Neural progenitor cell (in vitro differentiated cells): ENCODE measurements at regions not wholly inside any gene's neighbourhood (a gene's known extent, or its start where the extent isn't known, plus 50 kb on each side); places are given as distances from the start of the nearest gene placed in this dataset.

ENCODE experiments used
- DNase-seq: peaks from one replicate; pipeline ENCODE4 v3.0.0-alpha.2; 2016; ENCODE audit warnings: low spot score
- H2AFZ ChIP-seq: fragments of 200-600 bp; sonication (generic); replicated peaks from 2 replicates; pipeline ENCODE4 v1.6.1; 2016; ENCODE audit warnings: antibody characterized with exemption
- H3F3A ChIP-seq: fragments of 200-600 bp; sonication (generic); 2 replicates; pipeline ENCODE4 v1.6.1; 2016; ENCODE audit warnings: antibody characterized with exemption, low read depth
- H3K27ac ChIP-seq: fragments of 200-600 bp; sonication (generic); 2 replicates; pipeline ENCODE4 v1.5.1; 2016; ENCODE audit warnings: mild to moderate bottlenecking
- H3K27me3 ChIP-seq: fragments of 200-600 bp; sonication (generic); 2 replicates; pipeline ENCODE4 v1.6.1; 2016; ENCODE audit warnings: mild to moderate bottlenecking, moderate library complexity
- H3K36me3 ChIP-seq: fragments of 200-600 bp; sonication (generic); 2 replicates; pipeline ENCODE4 v1.5.1; 2016
- H3K4me1 ChIP-seq: fragments of 200-600 bp; sonication (generic); 2 replicates; pipeline ENCODE4 v1.6.1; 2016; ENCODE audit warnings: mixed run types
- H3K4me2 ChIP-seq: fragments of 200-600 bp; sonication (generic); 2 replicates; pipeline ENCODE4 v1.6.1; 2016
- H3K4me3 ChIP-seq: fragments of 200-600 bp; sonication (generic); 2 replicates; pipeline ENCODE4 v1.5.1; 2016
- H3K79me2 ChIP-seq: fragments of 200-600 bp; sonication (generic); 2 replicates; pipeline ENCODE4 v1.6.1; 2016; ENCODE audit warnings: low read depth
- H3K9ac ChIP-seq: fragments of 200-600 bp; sonication (generic); 2 replicates; pipeline ENCODE4 v1.6.1; 2016
- H3K9me3 ChIP-seq: fragments of 200-600 bp; sonication (generic); 2 replicates; pipeline ENCODE4 v1.5.1; 2016; ENCODE audit warnings: low read depth
- H4K20me1 ChIP-seq: fragments of 200-600 bp; sonication (generic); 2 replicates; pipeline ENCODE4 v1.6.1; 2016; ENCODE audit warnings: low read depth
- H3K27ac Mint-ChIP-seq: 3 replicates; pipeline ENCODE4 v1.8.0; 2021; ENCODE audit warnings: mixed read lengths
- H3K27me3 Mint-ChIP-seq: 2 replicates; pipeline ENCODE4 v1.8.0; 2022; ENCODE audit warnings: low read depth, mild to moderate bottlenecking, inconsistent platforms, moderate library complexity, mixed read lengths; ENCODE audit not compliant: insufficient read depth
- H3K36me3 Mint-ChIP-seq: 3 replicates; pipeline ENCODE4 v1.8.0; 2021; ENCODE audit warnings: mixed read lengths
- H3K4me1 Mint-ChIP-seq: 3 replicates; pipeline ENCODE4 v1.8.0; 2021; ENCODE audit warnings: mixed read lengths
- H3K4me3 Mint-ChIP-seq: 3 replicates; pipeline ENCODE4 v1.8.0; 2021; ENCODE audit warnings: mild to moderate bottlenecking, moderate library complexity, mixed read lengths
- H3K9me3 Mint-ChIP-seq: 3 replicates; pipeline ENCODE4 v1.8.0; 2020; ENCODE audit warnings: mixed read lengths
- EZH2 ChIP-seq: fragments of 200-600 bp; sonication (generic); IDR thresholded peaks from 2 replicates; pipeline ENCODE4 v1.6.1; 2017; ENCODE audit warnings: antibody characterized with exemption, mild to moderate bottlenecking, moderate library complexity
- EZH2phosphoT487 ChIP-seq: fragments of 200-600 bp; sonication (generic); IDR thresholded peaks from 2 replicates; pipeline ENCODE4 v1.6.1; 2017; ENCODE audit warnings: antibody characterized with exemption
- TF ChIP-seq, protein P1 (sequence below): fragments of 200-600 bp; sonication (generic); IDR thresholded peaks from 2 replicates; pipeline ENCODE4 v1.5.1; 2017; ENCODE audit warnings: antibody characterized with exemption, mild to moderate bottlenecking

DNA sequence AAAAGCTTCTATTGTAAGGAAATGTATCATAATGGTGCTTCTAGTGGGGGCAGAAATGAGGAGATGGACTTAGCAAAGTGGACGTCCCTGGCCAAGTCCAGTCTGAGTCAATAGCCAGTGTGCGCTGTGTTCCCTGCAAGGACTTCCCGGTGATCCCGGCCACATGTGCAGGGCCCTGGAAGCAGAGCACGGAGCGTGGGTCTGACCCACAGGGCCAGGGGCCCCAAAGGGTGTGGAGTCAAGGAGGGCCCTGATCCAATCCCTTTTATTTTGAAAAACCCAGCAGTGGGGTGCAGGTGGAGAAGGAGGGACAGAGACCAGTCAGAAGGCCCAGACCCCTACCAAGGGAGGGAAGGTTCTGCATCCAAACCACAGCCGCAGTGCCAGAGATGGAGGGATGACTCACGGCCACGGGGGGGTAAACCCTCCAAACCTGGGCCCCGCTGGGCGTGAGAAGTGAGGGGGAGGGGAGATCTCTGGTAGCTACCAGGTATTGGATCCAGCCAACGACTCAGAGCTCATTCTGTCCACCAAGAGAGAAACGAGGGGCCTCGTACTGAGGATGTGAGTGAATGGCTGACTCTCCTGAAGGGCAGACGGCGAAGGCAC is 57.2 kb upstream of the VIPR2 start:
- no peak overlapping the region for H3K27ac ChIP-seq
- H3K36me3 ChIP-seq, result no peaks in the 10 kb centered on the region
- TF ChIP-seq EZH2, result no peak
- TF ChIP-seq, protein P1, sequence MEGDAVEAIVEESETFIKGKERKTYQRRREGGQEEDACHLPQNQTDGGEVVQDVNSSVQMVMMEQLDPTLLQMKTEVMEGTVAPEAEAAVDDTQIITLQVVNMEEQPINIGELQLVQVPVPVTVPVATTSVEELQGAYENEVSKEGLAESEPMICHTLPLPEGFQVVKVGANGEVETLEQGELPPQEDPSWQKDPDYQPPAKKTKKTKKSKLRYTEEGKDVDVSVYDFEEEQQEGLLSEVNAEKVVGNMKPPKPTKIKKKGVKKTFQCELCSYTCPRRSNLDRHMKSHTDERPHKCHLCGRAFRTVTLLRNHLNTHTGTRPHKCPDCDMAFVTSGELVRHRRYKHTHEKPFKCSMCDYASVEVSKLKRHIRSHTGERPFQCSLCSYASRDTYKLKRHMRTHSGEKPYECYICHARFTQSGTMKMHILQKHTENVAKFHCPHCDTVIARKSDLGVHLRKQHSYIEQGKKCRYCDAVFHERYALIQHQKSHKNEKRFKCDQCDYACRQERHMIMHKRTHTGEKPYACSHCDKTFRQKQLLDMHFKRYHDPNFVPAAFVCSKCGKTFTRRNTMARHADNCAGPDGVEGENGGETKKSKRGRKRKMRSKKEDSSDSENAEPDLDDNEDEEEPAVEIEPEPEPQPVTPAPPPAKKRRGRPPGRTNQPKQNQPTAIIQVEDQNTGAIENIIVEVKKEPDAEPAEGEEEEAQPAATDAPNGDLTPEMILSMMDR, result no peak
- no peak for TF ChIP-seq EZH2phosphoT487
- no peak overlapping the region for H3K4me3 ChIP-seq
- H2AFZ ChIP-seq, result no peak overlapping the region
- Mint-ChIP-seq H3K4me3 (no peak overlapping the region), H3K4me1 (peaks cover 5% of the 10 kb centered on the region), H3K27ac (no peak overlapping the region), H3K27me3 (peaks cover under 1% of the 10 kb centered on the region), H3K36me3 (no peaks in the 10 kb centered on the region), H3K9me3 (no peaks in the 10 kb centered on the region)
- peaks cover 4% of the 10 kb centered on the region for H3K4me1 ChIP-seq
- H3K27me3 ChIP-seq, result no peaks in the 10 kb centered on the region
- no peaks in the 10 kb centered on the region for H4K20me1 ChIP-seq
- no peaks in the 10 kb centered on the region for H3F3A ChIP-seq
- no peaks in the 10 kb centered on the region for H3K79me2 ChIP-seq
- DNase-seq, result no peak
- H3K4me2 ChIP-seq, result no peak overlapping the region
- H3K9me3 ChIP-seq, result no peaks in the 10 kb centered on the region
- H3K9ac ChIP-seq, result no peak overlapping the region

DNA sequence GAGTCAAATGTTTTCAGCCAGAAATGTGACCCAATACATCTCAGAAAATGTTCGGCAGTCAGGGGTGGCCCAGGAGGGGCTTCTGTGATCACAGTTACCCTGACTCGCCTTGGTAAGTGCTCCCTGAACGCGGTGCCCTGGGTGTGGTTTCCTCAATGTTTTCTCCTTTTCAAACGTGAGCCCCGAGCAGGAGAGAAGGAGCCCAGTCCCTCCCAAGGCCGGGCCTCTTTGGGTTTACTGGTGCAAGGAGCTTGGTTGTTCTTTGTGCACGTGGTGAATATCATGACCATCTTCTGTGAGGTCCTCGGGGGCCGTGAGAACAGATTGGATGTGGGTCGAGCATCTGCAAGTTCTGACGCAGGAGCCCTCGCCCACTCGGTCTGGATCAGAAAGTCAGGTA is 55.8 kb upstream of the VIPR2 start:
- Histone ChIP-seq H3K79me2 (no peaks in the 10 kb centered on the region), H3K27ac (no peak overlapping the region), H2AFZ (no peak overlapping the region), H3K4me3 (no peak overlapping the region), H3K9ac (no peak overlapping the region), H3F3A (no peaks in the 10 kb centered on the region), H3K4me1 (peaks cover 4% of the 10 kb centered on the region), H4K20me1 (no peaks in the 10 kb centered on the region), H3K9me3 (no peaks in the 10 kb centered on the region), H3K27me3 (no peaks in the 10 kb centered on the region), H3K4me2 (no peak overlapping the region), H3K36me3 (no peaks in the 10 kb centered on the region)
- Mint-ChIP-seq H3K27ac (no peak overlapping the region), H3K36me3 (no peaks in the 10 kb centered on the region), H3K27me3 (no peaks in the 10 kb centered on the region), H3K4me1 (peaks cover 7% of the 10 kb centered on the region), H3K9me3 (no peaks in the 10 kb centered on the region), H3K4me3 (no peak overlapping the region)
- TF ChIP-seq EZH2 (no peak), EZH2phosphoT487 (no peak)
- TF ChIP-seq, protein P1, result no peak
- DNase-seq, result no peak

DNA sequence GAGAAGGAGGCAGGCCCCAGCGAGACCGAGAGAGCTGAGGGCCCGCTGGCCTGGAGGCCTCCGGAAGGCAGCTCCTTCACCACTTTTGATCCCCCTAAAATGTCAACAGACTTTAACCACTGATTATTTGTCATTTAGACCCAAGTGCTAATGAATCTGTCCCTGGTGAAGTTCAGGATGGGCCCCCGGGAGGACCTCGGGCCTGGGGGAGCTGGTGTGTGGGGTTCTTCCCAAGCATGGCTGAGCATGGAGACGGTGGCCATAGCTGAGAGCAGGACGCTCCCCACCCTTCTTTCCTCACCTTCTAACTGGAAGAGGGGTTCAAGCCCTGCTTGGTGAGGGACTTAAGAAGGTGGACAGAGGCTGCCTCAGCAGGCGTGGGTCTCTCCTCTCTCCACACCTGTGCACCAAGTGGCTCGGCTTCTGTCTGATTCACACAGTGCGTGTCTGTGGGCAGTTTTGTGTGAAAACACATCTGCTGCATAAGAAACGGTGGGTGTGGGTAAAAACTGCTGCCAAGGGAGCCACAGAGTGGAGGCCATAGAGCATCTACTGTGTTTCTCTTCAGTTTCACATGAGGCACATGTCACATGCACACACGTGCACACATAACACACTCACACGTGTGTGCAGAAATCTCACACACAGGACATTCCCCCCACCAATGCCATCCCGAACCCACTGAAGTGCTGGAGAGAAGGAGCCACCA is 53.5 kb upstream of the VIPR2 start:
- no peak for DNase-seq
- Histone ChIP-seq H4K20me1 (no peaks in the 10 kb centered on the region), H3K4me3 (no peak overlapping the region), H3K79me2 (no peaks in the 10 kb centered on the region), H3K9ac (no peak overlapping the region), H3K4me1 (peaks cover 10% of the 10 kb centered on the region), H3K4me2 (no peak overlapping the region), H3K27ac (no peak overlapping the region), H3K9me3 (no peaks in the 10 kb centered on the region), H3K36me3 (no peaks in the 10 kb centered on the region), H3F3A (no peaks in the 10 kb centered on the region), H2AFZ (no peak overlapping the region), H3K27me3 (no peaks in the 10 kb centered on the region)
- TF ChIP-seq EZH2 (no peak), EZH2phosphoT487 (no peak)
- TF ChIP-seq, protein P1, result no peak
- peaks cover 2% of the 10 kb centered on the region for H3K27me3 Mint-ChIP-seq
- no peaks in the 10 kb centered on the region for H3K36me3 Mint-ChIP-seq
- H3K9me3 Mint-ChIP-seq, result no peaks in the 10 kb centered on the region
- peaks cover 7% of the 10 kb centered on the region for H3K4me1 Mint-ChIP-seq
- H3K27ac Mint-ChIP-seq, result no peak overlapping the region
- no peak overlapping the region for H3K4me3 Mint-ChIP-seq
